ENCODE measurements at regions not wholly inside any gene's neighbourhood (a gene's known extent, or its start where the extent isn't known, plus 50 kb on each side); places are given as distances from the start of the nearest gene placed in this dataset.

DNA sequence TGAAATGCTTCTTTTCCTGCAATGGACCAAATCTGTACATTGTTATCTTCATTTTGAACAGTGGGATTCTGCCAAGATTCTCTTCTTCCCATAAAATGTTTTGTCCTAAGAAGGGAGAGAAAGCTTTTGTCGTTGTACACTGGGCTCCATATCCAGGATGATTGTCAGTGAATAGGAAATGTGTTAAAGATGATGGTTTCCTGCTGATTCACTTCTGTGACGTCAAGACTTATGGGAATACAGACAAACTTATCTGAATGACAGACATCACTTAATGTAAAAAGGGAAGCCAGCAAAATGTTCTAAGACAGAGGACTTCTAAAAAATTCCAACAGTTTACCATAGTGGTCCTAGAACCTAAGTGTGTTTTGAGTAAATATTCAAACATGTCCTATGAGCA lies 53.7 kb upstream of the HPF1 start:
- intact Hi-C loops (cut with micrococcal nuclease) = no loop called here

DNA sequence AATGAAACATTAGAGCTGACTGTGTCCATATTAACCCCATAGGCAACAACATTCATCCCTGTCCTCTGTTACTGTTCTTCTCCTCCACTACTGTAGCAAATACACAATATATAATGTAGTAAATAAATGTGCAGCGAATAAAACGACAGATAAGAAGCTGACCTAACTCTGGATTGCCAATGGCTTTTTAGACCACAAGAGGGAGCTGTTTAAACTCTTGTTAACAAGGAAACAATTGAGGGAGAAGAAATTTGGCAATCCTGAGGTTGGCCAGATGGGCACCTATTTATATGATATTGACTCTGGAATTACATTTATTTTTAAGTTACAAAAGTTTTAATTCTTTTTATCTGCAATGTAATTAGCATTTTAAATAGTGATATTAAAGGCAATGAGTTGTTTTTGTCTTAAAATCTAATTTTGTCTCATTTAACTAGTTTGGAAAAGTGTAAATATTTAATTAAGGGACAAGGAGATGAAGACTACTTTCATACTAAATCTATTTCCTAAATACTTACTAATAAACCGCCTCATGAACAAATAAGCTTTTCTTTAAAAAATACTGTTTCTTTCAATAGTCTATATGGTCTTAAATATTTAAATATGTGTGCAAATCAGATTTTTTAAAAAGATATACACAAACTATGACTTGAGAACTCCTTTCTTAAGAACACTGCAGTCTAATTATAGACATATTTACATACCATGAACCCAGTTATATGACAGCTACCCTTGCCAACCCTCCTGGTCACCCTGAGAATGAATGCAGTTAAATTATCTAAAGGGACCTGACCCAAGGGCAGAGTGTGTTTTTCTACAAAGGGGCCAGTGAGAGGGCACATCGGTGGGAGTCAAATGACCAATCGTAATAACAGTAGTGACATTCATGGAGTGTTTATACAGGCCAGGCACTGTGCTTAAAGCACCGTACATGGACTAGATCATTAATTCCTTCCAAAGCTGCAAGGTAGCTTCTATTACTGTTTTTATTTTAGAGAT lies 52.9 kb upstream of the HPF1 start:
- intact Hi-C loops (cut with micrococcal nuclease) = loop anchor here (1.0 kb wide), 2 partner anchors 197 to 238 kb away; no protein-coding TSS in a partner anchor

DNA sequence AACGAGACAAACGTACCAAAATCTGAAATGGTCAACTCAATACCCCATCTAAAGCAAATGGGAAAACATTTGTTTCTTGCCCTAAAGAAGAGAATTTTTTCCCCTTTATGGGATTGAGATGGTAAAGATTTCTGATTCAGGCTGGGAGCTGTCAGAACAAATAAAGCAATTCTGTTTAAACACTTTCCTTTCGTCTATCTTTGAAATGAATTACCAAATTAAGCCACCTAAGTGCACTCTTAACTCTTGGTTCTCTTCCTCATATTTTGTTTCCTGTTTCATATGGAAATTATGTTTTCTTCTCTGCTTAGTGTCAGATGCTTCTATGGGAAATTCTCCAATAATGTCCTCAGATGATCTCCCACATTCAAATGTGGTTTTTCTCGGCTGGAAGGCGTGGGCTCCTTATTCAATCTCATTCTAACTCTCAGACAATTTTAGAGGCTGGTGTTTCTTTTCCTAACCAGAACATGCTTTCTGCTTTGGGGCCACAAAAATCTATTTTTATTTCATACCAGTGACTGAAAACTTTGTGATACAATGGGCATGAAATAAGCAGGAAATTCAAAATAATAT lies 50.3 kb upstream of the HPF1 start:
- intact Hi-C loops (cut with micrococcal nuclease) = no loop called here

All from T-helper 2 cell treated with Interferon-gamma antibody and Interleukin-4, amounts not matched to agents 100 ng/mL and 5 ng/mL, for 36 hours (primary cell).